ENCODE measurements at regions not wholly inside any gene's neighbourhood (a gene's known extent, or its start where the extent isn't known, plus 50 kb on each side); places are given as distances from the start of the nearest gene placed in this dataset.

DNA sequence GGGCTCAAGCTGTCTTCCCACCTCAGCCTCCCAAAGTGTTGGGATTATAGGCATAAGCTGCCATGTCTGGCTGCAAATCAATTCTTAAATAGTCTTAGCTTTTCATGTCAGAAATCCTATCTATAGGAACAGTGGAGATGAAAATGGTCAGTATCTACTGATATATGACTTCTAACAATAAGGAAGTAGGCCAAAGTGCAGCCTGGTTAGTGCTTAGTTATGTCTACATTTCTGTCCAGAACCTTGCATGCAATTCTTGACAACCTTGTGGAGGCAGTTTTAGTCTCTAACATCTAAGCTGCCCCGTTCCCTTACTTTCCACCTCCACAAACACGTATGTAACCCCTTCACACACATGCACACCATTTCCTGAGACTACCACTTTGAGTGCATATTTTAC is 169.2 kb upstream of the SPATS2L start:
- in situ Hi-C loops (cut with HindIII; ENCODE audit: low pct_unique_long_range_greater_than_20kb, low sequenced_read_pairs) (no loop called here), intact Hi-C loops (cut with micrococcal nuclease; ENCODE audit: unreplicated experiment) (no loop called here)
- Histone ChIP-seq H3K9me3 (ENCODE audit: control insufficient read depth, insufficient read depth, low read depth, low read length) (no peaks in the 10 kb centered on the region), H3K36me3 (ENCODE audit: control insufficient read depth, insufficient read depth, low read length) (no peaks in the 10 kb centered on the region), H3K27me3 (ENCODE audit: control insufficient read depth, insufficient read depth, low read length) (no peaks in the 10 kb centered on the region), H3K4me3 (ENCODE audit: low read depth in 2 of 2, low read length in 2 of 2) (no peak overlapping the region), H3K4me1 (ENCODE audit: control insufficient read depth, insufficient read depth, low read length) (no peaks in the 10 kb centered on the region), H3K27ac (ENCODE audit: low read length) (no peak overlapping the region)
- TF ChIP-seq TCF7L2 (IDR thresholded peaks at IDR 0.05; ENCODE audit: low read depth, low read length) (no peak), POLR2AphosphoS5 (IDR thresholded peaks at IDR 0.05; ENCODE audit: low read depth, low read length) (no peak), SIN3A (IDR thresholded peaks at IDR 0.05; ENCODE audit: borderline replicate concordance, insufficient read depth, low read depth, low read length) (no peak)
- TF ChIP-seq, protein P1, sequence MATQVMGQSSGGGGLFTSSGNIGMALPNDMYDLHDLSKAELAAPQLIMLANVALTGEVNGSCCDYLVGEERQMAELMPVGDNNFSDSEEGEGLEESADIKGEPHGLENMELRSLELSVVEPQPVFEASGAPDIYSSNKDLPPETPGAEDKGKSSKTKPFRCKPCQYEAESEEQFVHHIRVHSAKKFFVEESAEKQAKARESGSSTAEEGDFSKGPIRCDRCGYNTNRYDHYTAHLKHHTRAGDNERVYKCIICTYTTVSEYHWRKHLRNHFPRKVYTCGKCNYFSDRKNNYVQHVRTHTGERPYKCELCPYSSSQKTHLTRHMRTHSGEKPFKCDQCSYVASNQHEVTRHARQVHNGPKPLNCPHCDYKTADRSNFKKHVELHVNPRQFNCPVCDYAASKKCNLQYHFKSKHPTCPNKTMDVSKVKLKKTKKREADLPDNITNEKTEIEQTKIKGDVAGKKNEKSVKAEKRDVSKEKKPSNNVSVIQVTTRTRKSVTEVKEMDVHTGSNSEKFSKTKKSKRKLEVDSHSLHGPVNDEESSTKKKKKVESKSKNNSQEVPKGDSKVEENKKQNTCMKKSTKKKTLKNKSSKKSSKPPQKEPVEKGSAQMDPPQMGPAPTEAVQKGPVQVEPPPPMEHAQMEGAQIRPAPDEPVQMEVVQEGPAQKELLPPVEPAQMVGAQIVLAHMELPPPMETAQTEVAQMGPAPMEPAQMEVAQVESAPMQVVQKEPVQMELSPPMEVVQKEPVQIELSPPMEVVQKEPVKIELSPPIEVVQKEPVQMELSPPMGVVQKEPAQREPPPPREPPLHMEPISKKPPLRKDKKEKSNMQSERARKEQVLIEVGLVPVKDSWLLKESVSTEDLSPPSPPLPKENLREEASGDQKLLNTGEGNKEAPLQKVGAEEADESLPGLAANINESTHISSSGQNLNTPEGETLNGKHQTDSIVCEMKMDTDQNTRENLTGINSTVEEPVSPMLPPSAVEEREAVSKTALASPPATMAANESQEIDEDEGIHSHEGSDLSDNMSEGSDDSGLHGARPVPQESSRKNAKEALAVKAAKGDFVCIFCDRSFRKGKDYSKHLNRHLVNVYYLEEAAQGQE (IDR thresholded peaks at IDR 0.05; ENCODE audit: insufficient read depth in 1 of 2, low read depth in 2 of 2, low read length in 1 of 2) = no peak
- TF ChIP-seq, protein P2, sequence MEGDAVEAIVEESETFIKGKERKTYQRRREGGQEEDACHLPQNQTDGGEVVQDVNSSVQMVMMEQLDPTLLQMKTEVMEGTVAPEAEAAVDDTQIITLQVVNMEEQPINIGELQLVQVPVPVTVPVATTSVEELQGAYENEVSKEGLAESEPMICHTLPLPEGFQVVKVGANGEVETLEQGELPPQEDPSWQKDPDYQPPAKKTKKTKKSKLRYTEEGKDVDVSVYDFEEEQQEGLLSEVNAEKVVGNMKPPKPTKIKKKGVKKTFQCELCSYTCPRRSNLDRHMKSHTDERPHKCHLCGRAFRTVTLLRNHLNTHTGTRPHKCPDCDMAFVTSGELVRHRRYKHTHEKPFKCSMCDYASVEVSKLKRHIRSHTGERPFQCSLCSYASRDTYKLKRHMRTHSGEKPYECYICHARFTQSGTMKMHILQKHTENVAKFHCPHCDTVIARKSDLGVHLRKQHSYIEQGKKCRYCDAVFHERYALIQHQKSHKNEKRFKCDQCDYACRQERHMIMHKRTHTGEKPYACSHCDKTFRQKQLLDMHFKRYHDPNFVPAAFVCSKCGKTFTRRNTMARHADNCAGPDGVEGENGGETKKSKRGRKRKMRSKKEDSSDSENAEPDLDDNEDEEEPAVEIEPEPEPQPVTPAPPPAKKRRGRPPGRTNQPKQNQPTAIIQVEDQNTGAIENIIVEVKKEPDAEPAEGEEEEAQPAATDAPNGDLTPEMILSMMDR (IDR thresholded peaks at IDR 0.05) = no peak
- ATAC-seq (no peak), DNase-seq (ENCODE audit: low read depth, low spot score) (no peak)
- no TSS peak for BruUV-seq (replicated peaks)
- ChIA-PET CTCF (no interaction called here), POLR2A (no interaction called here)

DNA sequence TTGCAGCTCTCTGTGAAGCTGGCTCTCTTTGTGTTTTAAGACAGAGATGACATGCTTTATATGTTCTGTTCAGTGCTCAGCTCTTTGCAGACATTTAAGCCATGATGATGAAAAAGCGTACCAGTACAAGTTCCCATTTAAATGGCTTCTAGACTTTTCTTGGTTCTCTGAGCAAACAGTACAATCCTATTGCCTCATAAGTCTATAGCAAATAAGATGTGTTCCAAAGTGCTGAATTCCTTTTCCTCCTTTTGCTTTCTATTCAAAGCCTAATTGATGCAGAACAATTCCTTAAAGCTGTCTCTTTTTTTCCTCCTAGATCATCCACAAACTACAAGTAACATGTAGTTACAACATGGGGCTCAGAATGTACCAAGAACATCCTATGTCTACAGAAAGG is 168.8 kb upstream of the SPATS2L start:
- in situ Hi-C loops (cut with HindIII; ENCODE audit: low pct_unique_long_range_greater_than_20kb, low sequenced_read_pairs) = no loop called here
- Histone ChIP-seq H3K9me3 (ENCODE audit: control insufficient read depth, insufficient read depth, low read depth, low read length) (no peaks in the 10 kb centered on the region), H3K27me3 (ENCODE audit: control insufficient read depth, insufficient read depth, low read length) (no peaks in the 10 kb centered on the region), H3K36me3 (ENCODE audit: control insufficient read depth, insufficient read depth, low read length) (no peaks in the 10 kb centered on the region), H3K27ac (ENCODE audit: low read length) (no peak overlapping the region), H3K4me3 (ENCODE audit: low read depth in 2 of 2, low read length in 2 of 2) (no peak overlapping the region), H3K4me1 (ENCODE audit: control insufficient read depth, insufficient read depth, low read length) (no peaks in the 10 kb centered on the region)
- DNase-seq (ENCODE audit: low read depth, low spot score) (no peak), ATAC-seq (no peak)
- ChIA-PET CTCF (no interaction called here), POLR2A (no interaction called here)
- no TSS peak for BruUV-seq (replicated peaks)
- TF ChIP-seq, protein P1 (IDR thresholded peaks at IDR 0.05; ENCODE audit: insufficient read depth in 1 of 2, low read depth in 2 of 2, low read length in 1 of 2) = no peak
- no peak for TF ChIP-seq POLR2AphosphoS5 (IDR thresholded peaks at IDR 0.05; ENCODE audit: low read depth, low read length)
- TF ChIP-seq TCF7L2 (IDR thresholded peaks at IDR 0.05; ENCODE audit: low read depth, low read length) = no peak
- TF ChIP-seq, protein P2 (IDR thresholded peaks at IDR 0.05) = no peak
- no peak for TF ChIP-seq SIN3A (IDR thresholded peaks at IDR 0.05; ENCODE audit: borderline replicate concordance, insufficient read depth, low read depth, low read length)
- intact Hi-C loops (cut with micrococcal nuclease; ENCODE audit: unreplicated experiment) = no loop called here
